A673 (cell line): ENCODE measurements at regions not wholly inside any gene's neighbourhood (a gene's known extent, or its start where the extent isn't known, plus 50 kb on each side); places are given as distances from the start of the nearest gene placed in this dataset.

ENCODE experiments used
- EZH2 ChIP-seq: fragments of 200-600 bp; sonication (generic); IDR thresholded peaks from 2 replicates; pipeline ENCODE4 v1.6.1; 2017; ENCODE audit warnings: borderline replicate concordance, low read depth, mild to moderate bottlenecking, mixed read lengths, antibody characterized with exemption, low read length; ENCODE audit not compliant: poor library complexity, severe bottlenecking
- TF ChIP-seq, protein P1 (sequence below): fragments of 300-800, 200-600 bp; sonication (generic); conservative IDR thresholded peaks from 2 replicates; pipeline ENCODE4 v1.5.1; 2017; ENCODE audit warnings: low read depth, mild to moderate bottlenecking, antibody characterized with exemption, low read length, moderate library complexity, mixed read lengths

DNA sequence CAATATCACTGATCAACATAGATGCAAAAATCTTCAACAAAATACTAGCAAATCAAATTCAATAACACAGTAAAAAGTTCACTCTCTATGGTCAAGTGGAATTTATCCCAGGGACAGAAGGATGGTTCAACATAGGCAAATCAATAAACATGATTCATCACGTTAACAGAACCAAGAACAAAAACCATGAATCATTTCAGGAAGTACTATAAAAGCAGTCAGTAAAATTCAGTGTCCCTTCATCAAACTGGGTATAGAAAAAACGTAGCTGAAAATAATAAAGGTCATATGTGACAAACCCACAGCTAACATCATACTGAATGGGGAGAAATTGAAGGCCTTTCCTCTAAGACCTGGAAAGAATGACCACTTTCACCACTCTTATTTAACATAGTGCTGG is 172.1 kb downstream of the POLR2M start:
- TF ChIP-seq, protein P1, sequence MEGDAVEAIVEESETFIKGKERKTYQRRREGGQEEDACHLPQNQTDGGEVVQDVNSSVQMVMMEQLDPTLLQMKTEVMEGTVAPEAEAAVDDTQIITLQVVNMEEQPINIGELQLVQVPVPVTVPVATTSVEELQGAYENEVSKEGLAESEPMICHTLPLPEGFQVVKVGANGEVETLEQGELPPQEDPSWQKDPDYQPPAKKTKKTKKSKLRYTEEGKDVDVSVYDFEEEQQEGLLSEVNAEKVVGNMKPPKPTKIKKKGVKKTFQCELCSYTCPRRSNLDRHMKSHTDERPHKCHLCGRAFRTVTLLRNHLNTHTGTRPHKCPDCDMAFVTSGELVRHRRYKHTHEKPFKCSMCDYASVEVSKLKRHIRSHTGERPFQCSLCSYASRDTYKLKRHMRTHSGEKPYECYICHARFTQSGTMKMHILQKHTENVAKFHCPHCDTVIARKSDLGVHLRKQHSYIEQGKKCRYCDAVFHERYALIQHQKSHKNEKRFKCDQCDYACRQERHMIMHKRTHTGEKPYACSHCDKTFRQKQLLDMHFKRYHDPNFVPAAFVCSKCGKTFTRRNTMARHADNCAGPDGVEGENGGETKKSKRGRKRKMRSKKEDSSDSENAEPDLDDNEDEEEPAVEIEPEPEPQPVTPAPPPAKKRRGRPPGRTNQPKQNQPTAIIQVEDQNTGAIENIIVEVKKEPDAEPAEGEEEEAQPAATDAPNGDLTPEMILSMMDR, result no peak
- no peak for TF ChIP-seq EZH2
